ENCODE measurements at regions not wholly inside any gene's neighbourhood (a gene's known extent, or its start where the extent isn't known, plus 50 kb on each side); places are given as distances from the start of the nearest gene placed in this dataset.

DNA sequence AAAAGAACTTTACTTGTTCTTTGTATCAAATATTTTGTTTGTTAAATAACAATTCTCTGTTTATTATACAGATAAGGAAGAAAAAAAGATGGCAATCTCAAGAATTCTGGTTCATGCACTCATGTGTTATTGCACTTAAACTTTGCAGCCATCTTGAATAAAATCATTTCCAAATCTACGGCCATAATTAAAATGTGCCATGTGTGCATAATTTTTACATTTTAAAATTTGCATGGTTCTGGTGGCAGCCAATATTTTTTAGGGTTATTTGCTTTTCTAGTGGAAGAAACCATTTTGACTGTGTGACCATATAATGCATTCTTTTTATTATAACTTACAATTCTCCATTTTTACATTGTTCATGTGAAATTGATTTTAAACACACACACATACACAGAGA lies 1518.1 kb upstream of the ZEB2 start:
- no peak for DNase-seq

DNA sequence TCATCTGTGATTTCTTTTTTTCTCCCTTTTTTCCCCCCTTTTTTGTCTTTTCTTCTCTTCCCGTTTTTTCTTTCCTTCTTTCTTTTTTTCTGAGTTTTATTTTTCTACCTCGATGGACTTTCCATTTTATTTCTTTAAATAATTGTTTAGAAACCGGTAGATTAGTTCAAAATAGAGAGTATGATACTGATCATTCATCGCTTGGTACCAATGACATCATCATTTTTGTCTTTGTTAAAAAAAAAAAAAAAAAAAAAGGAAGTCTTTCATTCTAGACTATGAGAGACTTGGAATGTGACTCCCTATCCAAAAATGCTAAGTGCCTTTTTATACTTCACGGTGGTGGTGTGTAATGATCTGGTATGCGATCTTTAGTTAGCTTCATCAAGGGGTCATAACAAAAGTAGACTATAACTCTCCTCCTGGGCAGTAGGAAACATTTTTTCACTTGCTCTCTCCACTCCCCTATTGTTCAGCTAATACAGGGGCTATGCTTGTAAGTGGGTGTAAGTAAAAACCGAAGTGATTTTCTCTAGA lies 1517.5 kb upstream of the ZEB2 start:
- peak; percentile 78 for DNase-seq

- no peak for DNase-seq
Observed at GRCh38 chr2:146031158-146031557, 1511.2 kb upstream of the ZEB2 start.

GRCh38 chr2:146027156-146027555 lies 1507.2 kb upstream of the ZEB2 start:
- DNase-seq: no peak

GRCh38 chr2:146025519-146025918 lies 1505.6 kb upstream of the ZEB2 start:
- no peak for DNase-seq

DNA sequence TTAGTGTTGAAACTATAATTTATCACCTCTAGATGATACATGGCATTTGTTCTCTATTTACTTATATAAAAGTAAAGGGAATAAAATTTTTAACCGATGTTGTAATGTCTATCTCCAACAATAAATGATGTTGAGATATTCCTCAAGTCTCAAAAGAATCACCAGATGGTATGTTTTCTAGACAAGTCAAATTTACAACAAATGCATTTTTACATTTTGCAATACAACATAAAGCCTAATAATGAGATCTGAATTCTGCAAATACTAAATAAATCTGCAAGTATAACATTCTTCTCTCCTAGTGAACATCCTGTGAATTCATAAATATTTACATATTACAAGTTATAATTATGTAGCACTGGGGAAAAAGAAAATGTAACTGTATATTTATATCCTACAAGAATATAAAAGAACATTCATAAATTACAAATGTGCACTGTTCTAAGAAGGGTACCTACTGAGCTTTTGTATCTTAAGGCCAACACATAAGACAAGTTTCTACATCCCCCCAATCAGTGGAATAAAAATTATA lies 1504.4 kb upstream of the ZEB2 start:
- no peak for DNase-seq

- DNase-seq: peak; percentile 84
Observed at GRCh38 chr2:146004462-146004861, 1484.5 kb upstream of the ZEB2 start.

GRCh38 chr2:146003337-146003736 lies 1483.4 kb upstream of the ZEB2 start:
- DNase-seq: no peak

DNA sequence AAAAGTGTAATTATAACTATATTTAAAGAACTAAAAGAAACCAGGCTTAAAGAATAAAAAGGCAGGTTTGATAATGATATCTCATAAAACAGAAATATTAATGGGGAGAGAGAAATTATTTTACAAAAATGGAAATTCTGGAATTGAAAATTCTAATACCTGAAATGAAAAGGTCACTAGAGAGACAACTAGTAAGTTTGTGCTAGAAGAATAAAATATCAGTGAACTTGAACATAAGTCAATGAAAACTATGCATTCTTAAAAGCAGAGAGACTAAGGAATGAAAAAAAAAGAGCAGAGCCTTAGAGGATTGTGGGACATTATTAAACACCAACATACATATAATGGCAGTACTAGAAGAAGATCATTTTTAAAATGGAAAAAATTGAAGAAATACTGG lies 1475.0 kb upstream of the ZEB2 start:
- DNase-seq: no peak

DNA sequence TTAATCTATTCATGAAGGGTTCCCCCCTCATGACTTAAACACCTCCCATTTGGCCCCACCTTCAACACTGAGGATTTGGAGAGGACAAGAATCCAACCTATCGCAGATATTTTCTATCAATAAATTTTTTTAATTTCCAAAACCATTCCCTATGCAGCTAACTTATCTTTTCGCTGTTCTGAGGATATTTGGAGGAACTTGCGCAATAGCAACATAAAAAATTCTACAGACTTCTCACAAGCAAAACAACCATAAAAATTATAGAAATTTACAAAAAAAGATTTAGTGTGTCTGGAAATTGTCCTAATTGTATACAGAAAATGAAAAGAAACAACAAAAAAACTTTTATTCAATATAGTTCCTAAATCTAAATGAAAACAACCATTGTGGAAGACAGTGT lies 1472.7 kb upstream of the ZEB2 start:
- no peak for DNase-seq

GRCh38 chr2:145987793-145988192 lies 1467.9 kb upstream of the ZEB2 start:
- no peak for DNase-seq

DNA sequence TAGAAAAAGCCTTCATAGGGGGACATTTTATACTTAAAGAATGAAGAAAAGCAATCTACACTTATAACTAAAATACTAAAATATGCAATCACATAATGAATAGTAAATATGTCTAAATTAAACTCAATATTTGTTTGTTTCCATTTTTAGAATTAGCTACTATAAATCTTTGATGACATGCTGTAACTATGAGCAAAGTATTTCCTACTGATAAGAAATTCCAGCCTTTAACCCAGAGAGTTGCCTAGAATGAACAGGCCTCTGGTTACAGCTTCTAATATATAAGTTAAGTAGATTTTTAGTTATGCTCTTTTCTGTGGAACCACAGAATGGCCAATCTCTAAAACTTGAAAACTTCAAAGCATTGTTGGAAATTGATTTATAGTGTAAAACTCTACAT lies 1465.6 kb upstream of the ZEB2 start:
- DNase-seq: no peak

DNA sequence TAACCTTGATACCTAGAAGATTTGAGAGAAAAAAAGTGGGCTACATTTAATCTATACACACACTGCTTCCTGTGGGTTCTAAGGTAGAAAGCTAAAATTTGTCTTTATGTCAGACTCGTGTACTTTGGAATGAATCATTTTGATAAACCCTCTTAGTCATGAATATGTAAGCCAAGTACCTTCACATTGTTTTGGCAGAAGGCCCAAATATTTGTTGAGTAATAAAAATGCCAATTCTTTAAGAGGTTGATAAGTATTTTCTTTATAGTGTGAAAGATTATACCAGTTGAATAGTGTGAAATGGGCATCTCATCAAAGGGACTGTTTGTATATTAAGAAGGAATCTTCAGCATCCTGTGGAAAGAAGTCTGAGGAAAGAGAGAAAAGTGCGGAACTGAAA lies 1464.7 kb upstream of the ZEB2 start:
- peak; percentile 60 for DNase-seq

- DNase-seq: no peak
Observed at GRCh38 chr2:145980318-145980717, 1460.4 kb upstream of the ZEB2 start.

- DNase-seq: no peak
Observed at GRCh38 chr2:145975406-145975805, 1455.5 kb upstream of the ZEB2 start.

DNA sequence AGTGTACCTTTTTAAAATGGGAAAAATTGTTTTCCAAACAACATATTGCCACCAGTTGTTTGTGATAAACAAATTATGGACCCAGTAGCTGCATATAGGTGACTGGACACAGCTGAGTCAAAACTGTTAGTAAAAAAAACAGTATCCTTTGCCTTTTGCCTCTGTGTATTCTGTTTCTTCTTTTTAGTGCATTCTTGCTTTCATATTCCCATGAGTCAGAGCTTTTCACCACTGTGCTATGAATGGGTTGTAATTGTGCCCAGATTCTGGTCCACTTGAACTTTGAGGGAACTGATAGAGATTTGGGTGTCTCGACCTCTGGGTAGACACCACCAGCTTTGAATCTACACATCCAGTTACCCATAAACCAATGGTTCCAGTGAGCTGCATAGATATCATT lies 1441.9 kb upstream of the ZEB2 start:
- DNase-seq: peak; percentile 3

GRCh38 chr2:145960479-145961163 lies 1440.7 kb upstream of the ZEB2 start:
- DNase-seq: no peak

DNA sequence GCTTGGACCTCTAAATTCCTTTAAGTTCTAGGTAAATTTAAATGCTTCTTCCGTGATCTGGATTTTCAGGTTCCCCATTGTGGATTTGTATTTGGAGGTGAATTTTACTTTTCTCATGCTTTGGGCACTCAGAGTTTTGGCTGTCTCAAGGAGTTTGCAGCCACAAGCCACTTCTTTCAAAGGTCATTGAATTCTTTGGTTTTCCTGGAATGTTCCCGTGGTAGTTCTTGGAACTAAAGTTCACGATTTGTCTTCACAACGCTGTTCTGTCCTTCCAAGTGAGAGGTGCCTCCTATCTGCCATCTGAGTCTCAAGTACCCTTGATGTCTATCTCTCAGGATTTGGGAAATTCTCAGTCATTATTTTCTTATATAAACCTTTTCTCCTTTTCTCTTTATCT lies 1438.7 kb upstream of the ZEB2 start:
- DNase-seq: no peak

DNA sequence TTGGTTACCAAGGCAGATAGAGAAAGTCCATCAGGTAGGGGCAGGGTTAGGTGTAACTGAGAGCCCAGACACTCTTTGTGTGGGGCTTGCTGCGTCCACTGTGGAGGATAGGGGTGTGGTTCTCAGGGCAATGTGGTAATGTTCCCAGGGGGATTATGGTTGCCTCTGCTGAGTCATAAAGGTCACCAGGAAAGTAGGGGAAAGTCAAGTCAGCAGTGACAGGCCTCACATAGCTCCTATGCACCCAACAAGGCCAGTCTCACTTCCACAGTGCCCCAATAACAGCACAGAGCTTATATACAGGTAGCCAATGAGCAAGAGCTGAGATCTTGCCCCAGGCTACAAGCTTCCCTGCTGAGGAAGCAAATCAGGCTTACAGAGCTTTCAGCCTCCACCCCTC lies 1438.0 kb upstream of the ZEB2 start:
- peak; percentile 2 for DNase-seq

- no peak for DNase-seq
Observed at GRCh38 chr2:145939949-145940348, 1420.0 kb upstream of the ZEB2 start.

GRCh38 chr2:145935016-145935415 lies 1415.1 kb upstream of the ZEB2 start:
- no peak for DNase-seq

DNA sequence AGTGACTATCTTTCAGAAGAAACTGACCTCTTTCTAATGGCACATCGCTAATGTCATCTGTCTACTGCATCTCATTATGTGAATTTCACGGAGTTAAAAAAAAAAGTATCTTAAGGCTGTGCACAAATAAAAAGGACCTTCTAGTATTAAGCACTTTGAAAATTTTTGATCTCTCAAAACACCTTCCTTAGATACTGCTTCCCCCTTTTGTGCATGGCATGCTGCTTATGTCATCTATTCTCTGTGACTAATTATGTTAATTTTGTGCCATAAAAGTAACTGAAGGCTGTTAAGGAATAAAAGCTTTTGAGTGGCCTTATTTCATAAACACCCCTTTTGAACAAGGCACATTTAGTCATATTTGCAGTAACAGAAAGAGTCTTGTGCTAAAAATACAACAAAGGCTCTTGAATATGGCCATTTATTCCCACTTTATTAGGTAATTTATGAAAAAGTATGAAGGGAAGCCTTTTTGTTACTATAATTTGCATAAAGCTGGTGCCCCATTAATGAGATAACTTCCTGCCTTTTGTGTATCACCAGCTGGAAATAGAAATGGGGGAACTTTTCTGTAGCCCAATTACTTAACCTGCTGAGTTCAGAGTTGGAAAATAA lies 1412.0 kb upstream of the ZEB2 start:
- peak; percentile 1 for DNase-seq

DNA sequence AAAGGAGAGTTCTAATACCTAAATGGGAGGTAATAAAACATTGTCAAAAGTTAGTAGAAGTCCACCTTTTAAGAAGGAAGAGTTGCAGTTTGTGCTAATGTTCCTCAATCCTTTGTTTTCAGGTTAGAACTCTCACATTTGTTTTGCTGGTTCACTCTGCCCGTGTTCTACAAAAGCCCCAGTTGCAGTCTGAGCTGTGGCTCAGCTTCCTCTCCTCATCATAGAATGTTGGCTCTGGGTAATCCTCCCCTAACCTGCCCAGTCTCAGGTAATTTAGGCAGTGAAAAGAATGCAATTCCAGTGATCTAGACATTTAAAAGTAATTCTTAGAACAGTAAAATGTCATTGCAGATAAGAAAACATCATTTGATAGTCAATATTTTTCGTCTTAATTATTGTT lies 1410.4 kb upstream of the ZEB2 start:
- DNase-seq: no peak

- no peak for DNase-seq
Observed at GRCh38 chr2:145927131-145927950, 1407.4 kb upstream of the ZEB2 start.

Measured in EL (cell line).